ENCODE measurements at regions not wholly inside any gene's neighbourhood (a gene's known extent, or its start where the extent isn't known, plus 50 kb on each side); places are given as distances from the start of the nearest gene placed in this dataset.

DNA sequence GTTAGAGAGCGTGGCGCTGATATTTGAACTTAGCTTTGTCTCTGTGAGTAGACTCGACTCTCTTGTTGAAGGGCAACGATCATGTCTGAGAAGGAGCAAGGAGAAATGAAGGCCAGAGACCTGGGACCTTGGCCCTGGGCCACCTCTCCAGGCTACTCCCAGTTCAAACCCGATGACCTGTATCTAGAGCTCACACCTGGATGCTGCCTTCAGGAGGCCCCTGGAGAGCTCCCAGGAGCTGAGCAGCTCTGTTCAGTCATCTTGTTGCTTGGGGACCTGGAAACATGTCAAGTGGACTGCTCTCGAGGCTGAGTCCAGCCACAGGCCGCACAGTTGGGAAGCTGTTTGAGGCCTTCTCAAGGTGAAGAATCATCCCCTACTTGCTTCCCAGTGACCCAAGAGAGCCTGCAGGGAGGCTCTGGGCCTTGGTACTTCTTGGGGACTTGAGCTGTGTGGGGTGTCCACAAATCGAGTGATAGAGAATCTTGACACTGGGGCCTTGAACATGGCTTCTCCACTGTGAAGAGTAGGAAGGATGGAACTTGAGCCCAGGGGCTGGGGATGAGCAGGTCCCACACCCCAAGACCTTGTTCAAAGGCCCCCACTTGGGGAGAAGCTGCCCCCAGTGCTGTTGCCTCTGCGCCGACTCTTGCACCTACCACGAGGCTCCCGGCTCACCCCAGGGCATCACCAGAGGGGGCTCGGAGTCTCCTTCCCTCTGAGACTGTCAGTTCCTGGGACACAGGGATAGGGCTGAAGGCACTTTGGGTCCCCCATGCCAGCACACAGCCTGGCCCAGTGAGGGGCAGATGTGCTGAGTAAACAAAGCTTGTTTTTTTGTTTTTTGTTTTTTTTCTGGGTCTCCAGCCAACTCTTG lies 112.1 kb downstream of the IRX5 start:
- DNase-seq = no peak

DNA sequence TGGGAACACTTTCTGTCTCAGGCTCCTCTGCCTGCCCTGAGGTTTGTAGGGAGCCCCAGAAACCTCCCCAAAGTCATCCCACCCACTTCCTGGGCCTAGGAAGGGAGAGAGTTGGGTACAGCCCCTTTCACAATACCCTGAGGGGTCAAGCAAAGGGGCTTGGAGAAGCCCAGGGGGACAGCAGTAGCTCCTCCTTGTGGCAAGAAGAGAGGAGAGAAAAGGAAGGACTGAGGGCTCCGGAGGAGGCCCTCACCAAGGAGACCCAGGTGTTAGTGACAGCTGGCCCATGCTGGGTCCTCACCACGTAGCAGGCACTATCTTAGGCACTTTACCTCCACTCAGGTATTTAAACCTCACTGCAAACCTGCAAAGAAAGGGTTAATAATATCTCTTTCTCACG lies 112.8 kb downstream of the IRX5 start:
- no peak for DNase-seq

DNA sequence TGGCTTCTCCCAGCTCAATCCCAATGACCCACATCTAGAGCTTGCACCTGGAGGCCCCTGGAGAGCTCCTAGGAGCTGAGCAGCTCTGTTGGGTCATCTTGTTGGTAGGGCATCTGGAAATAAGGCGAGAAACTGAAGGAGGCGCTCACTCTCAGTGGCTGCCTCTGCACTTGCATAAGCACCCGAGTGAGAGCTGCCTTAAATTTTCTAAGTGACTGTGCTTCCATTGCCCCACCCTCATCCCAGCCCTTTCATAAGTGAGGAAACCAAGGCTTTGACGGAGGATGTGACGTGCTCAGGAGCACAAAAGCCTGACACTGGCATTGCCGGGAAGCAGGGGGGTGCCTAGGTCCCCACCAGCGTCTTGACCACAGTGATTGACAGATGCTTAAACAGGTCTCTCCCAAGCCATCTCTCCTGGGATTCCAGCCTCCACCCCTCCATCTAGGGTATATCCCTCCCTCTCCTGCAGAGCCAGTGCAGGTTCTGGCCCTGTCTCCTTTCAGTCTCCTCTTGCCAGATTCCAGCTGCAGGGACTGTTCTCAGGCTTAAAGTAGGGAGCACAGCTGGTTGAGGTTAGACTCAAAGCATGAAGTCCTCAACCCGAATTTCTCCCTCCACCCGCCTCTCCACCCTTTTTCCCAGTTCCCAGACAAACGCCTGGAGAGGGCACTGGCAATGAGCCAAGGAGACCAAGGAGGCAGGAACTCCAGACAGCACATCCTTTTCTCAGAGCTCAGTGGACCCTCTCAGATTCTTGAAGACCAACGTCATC lies 113.7 kb downstream of the IRX5 start:
- no peak for DNase-seq

DNA sequence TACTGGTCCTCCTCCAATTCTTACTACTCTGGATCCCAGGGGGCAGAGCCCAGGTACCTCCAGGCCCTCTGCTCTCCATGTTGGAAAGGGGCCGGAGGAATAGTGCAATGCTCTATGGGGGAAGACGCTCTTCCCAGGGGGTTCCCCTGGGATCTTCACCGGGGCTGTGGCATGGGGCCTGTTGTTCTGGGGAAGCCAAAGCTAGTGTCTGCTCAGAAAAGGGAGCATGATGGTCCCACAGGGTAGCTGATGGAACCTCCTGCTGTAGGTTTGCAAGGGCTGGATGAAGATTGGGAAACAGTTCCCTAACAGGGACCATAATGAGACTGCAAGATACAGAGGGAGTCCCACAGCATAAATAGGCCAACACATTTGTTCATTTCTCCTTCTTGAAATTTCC lies 114.7 kb downstream of the IRX5 start:
- no peak for DNase-seq

DNA sequence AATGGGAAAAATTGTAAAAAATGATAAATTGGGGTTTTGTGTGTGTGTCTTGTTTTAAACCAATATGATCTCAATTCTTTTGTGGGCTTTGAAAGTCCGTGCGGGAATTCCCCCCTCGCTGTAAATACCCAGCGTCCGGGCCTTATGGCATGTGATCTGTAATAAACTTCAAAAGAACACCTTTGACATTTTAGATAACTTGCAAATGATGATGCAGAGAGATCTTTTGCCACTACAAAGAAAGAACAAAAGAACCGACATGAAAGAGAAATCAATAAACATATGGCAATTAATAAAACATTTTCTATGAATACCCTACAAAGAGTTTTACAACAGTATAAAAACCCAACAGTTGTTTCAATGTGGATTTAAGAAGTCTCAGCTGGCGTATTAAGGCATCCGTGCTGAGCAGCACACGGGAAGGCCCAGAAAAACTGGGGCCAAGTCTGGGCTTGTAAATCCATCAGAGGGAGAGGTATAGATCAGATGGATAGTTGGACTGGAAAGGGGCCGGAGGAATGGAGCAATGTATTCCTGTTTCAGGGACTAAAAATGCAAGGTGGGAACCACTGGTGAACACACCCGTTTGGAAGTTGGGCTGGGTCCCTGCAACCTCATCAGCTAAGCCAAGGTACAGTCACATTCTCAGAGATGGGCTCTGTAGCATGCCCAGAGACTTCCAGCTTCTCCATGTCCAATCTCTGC lies 115.2 kb downstream of the IRX5 start:
- no peak for DNase-seq

DNA sequence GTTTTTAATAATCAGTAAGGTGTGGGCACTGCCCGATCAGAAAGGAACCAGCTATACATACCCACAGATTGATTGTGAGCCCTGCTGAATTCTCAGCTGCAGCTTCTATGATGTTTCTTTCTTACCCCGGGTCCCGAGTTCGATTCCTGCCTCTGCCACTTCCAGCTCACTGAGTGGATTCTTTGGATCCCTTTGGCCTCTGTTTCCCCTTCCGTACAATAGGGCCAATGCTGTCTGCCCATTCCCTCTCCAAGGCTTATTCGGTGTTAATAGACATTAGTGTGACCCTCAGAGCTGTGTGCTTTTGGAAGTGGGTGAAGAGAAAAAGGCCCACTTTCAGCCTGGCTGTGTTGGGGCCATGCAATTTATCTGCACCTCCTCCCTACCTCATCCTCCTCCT lies 115.8 kb downstream of the IRX5 start:
- DNase-seq = no peak

DNA sequence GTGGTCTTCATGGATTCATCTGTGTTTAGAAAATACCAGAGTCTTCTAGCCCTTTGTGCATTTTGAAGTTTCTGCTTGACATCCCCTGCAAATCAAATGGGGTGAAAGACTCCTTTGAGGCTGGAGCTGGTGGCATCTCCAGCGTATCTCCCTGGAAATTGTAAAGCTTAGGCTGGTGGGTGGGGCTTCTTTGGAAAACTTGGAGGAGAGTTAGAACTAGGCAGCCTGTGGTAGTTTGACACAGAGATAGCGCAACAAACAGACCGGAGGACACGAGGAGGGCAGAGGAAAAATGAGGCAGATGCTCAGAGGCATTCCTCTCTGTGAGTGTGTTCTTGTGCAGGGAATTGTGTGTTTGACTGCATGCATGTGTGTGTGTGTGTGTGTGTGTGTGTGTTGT lies 116.3 kb downstream of the IRX5 start:
- no peak for DNase-seq

DNA sequence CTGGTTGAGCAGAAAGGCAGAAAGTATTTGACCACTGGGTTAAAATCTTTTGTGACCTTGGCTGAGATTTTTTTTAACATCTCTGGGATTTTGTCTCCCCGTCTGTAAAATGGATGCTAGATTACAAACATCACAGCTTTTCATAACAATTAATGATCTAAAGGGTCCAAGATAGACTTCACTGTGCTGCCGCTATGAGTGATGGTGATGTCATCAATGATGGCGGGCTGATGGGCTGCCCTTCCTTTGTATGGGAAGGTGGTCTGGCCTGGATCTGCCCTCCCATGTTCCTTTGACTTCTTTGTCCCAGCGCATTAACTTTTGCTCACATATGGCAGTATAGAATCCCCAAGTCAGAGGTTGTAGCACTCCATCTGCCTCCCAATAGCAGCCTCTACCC lies 116.7 kb downstream of the IRX5 start:
- DNase-seq = no peak

DNA sequence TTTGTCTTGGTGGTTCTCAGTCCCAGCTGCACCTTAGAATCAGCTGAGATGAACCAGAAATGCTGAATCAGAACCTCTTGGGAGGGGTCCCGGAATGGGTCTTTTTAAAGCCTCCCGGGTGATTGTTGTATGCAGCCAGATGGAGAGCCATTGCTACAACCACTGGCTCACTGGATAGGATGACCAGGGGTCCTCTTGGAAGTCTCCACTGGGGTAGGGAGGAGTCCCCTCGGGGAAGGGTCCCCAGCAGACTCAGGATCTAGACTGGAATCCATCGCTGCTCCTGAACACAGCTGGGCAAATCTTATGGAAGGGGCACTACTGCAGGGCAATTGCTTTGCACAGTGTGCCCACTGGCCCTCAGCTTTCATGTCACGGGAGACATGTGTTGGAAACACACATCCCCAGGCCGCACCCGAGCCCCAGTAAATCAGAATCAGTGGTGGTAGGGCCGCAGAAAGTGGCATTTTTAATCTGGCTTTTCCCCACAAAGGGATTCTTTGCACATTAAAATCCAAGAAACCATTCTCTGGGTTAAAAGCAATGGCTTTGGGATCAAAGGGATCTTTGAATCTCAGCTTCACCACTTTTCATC lies 117.3 kb downstream of the IRX5 start:
- no peak for DNase-seq

DNA sequence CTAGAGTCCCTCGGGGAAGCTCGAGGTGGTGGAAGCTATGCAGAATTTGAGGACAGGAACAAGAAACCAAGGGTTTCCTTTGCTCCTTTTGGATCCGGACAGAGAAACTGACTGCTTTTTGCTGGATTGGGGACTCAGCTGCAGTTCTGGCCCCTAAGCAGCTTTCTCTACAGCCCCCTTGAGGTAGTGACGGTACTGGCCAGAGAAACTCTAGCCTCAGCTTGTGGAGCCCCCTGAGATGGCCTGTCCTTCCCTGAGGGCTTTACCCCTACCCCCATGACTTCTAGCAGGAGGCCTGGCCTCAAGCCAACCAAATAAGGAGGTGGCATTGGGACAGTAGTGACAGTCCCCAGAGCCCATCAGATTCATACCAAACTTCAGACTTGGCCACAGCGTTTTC lies 118.1 kb downstream of the IRX5 start:
- no peak for DNase-seq

DNA sequence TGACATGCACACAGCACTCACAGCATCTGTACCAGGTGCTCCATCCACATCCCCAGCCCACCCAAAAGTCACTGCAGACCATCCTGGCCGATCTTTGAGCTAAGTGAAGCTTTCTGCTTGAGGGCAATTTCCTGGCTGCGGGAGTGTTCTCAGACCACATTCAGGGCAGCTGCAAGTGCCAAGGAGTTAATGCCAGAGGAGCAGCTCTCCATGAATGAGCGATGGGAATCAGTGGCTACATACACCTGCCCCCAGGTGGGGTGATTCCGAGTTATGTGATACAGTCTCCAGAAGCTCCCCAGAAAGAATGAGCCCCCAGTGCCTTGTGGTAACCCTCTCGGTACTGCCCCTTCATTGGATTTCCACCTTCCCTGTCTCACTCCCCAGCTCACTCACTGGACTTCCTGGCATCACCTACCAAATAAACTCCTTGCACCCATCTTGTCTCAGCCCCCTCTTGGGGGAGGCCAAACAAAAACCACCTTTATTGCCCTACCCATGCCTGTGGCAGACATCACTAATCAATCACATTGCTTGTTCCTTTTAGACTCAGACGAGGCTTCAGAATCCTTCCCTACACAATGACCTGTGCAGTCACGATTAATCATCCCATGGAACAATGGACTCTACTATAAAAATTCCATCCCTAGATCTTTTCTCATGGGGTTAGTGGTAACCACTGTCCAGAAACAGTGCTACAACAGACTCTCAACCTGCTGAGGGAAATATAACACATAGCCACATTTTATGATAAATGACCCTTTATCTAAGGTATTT lies 121.1 kb downstream of the IRX5 start:
- no peak for DNase-seq

DNA sequence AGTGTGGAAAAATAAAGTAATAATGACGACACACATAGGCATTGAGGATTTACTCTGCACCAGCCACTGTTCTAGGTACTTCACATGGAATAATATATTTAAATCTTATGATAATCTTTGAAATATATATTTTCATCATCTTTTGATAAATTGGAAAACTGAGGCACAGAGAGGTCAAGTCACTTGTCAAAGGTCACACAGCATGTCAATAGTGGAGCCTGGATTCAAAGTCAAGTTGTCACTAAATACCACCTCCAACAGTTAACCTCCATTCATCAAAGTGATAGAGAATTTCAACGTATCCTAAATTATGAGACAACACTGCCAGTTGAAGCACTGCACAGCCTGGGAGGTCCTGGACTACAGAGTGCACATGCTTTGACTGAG lies 121.7 kb downstream of the IRX5 start:
- no peak for DNase-seq

DNA sequence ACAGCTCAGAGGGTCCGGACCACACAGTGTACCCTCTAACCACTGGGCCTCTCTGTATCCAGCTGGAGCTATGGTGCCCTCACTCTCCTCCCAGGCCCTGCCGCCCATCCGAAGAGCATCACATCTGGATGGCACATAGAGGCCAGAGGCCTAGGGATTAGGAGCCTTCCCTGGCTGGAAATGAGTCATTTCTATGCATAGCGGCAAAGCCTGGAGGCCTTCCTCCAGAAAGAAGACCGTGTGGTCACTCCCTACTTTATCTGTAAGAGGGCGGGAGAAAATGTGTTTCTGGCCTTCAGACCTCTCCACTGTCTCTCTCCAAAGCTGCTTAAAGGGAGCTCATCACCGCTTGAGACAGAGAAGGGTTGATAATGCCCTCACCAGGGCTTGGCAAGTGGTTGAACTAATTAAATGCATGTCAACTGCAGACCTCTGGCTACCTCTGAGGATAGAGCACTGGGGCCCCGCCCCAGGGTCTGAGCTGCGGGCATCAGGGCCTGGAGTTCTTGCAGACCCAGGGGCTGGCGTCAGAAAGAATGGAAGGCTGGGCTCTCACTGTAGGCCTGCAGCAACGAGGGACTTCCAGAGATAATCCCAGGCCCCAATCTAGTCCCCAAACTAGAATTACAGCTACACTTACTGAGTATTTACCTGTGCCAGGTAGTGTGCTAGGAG lies 122.2 kb downstream of the IRX5 start:
- DNase-seq = no peak

DNA sequence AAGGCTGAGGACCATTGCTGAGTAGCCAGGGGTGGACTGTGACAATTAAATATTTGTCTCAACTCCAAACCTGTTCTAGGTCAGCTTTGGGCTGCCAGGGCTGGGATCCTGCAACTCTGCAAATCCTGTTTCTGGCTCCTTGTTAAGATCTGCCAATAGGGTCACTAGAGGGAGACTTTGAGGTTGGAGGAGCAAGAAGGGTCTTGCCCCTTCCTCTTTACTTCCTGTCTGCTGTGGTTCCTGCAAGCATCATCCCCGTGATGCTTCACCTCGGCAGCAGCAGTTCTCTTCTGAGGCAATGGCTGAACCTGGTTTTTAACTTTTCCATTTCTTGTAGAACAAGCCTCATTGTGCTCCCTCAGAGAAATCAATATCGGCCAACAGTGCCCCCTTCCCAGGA lies 124.6 kb downstream of the IRX5 start:
- DNase-seq = no peak

DNA sequence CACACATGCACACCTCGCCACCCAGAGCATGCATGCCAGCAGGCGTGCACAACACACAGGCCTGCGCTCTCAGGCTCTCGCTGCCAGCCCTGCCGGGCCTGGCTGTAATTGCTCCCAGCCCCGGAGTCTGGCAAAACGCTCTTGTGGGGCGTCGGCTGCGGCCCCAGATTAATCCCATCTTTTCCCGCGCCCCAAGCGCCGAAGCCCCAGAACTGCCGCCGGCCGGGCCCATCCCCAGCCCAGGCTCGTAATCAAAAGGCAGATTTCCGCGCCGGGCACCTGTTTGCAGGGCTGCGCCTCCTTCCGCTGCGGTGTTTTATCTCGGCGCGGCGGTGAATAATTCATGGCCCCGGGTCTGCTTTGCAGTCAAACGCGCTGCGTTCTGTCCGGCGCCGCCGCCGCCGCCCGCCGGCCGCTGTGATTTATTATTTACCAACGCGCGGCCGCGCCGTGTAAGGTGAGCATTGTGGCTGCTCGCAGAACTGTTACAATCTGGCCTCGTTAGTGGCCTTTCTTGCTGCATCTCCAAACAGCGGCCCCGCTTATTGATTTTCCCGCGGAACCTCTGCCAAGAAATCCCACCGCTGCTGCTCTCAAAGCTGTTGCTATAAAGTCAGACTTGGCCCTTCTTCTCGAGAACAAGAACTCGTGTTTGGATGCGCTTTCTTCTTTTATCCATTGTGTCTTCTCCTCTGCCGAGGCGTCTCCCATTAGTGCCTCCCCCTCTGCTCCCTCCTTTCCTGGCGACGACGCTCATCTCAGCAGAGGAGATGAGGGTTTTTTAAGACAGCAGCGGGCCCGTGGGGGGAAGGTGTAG lies 126.1 kb downstream of the IRX5 start:
- no peak for DNase-seq

DNA sequence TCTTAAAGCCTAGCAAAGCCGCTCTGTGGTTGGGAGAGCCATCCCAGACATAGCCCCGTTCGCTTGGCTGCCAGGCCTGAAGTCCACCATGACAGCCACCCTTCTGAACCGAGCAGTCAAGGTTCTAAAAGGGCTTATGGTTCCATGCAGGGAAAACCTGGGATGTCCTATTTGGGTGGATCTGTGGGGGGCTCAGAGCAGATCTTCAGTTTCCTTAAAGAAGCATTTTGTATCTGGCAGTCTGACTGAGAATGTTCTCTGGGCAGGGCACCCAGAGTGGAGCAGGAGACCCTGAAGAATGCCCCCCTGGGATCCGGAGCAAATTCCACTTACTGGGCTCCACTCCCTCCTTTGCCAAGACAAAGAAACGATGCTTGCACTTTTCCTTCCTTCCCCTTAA lies 127.2 kb downstream of the IRX5 start:
- no peak for DNase-seq

DNA sequence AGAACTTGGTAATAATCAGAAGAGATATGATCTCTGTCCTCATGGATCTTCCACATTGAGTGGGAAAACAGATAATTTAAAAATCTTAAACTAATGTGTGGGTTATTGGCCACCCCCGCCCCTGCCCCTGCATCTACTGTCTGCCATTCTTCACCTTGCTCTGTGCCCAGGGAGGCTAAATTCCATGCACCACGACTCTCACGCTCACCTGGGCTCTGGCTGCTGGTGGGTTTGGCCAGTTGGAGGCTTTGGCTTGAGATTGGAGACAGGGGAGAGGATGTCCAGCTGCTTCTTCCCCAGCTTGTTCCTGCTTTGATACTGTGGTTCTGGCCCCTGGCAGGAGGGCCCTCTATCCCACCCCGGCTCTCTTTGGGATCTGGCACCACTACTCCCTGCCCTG lies 127.9 kb downstream of the IRX5 start:
- DNase-seq = no peak

DNA sequence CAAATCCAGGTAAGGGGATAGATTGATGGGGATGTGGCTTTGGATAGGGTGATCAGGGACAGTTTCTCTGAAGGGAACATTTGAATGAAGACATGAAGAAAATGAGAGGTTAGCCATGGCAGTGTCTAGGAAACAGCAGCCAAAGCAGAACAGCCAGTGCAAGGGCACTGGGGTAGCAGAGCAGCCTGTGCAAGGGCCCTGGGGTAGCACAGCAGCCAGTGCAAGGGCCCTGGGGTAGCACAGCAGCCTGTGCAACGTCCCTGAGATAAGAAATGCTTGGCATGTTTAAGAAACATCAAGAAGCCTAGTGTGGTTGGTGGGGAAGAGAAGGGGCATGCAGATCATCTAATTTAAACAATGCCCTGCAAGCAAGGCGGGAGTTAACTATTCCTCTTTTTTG lies 128.5 kb downstream of the IRX5 start:
- no peak for DNase-seq

DNA sequence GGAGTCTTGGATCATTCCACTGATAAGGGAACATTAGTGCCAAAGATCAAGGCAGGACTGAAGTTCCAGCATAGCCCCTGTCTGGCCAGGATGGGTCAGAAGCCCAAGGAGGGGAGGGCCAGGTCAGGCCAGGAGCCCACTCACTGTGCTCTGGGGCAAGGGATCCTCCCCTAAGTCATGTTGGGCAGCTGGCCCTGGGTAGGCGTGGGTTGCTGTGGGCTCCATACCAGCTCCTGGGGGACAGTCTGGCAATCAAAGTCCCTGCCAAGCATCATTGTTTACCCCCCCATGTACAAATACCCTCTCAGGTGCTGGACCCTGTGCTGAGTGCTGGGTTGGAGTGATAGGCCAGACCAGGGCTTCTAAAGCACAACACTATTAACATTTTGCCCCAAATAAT lies 130.5 kb downstream of the IRX5 start:
- no peak for DNase-seq

DNA sequence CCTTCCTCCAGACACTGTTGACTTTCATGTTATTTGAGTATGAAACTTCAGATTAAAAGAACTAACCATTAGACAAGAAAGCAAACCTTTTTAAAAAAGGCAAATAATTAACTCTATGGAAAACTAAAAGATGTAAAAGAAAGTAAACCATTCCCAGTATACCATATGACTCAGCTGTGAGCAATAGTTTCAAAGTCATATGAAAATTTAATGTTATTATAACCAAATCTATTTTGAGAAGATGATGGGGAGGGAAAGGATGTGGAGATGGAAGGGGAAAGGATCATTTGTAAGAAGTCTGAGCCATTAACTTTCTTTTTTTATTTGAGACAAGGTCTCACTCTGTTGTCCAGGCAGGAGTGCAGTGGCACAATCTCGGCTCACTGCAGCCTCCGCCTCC lies 131.8 kb downstream of the IRX5 start:
- DNase-seq = no peak

DNA sequence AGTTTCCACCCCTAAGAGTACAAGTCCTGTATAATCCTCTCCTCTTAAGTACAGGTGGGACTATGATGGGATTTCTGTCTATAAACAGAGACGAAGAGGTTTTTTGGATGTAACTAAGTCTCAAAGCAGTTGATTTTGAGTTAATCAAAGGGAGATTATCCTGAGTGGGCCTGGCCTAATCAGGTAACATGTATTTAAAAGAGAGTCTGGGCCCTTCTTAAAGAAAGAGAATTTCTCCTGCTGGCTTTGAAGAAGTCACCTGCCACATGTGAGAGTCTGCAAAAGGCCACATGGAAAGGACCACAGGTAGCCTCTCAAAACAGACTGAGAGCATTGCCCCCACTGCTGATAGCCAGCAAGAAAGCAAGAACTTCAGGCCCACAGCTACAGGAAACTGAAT lies 142.3 kb downstream of the IRX5 start:
- DNase-seq = no peak

Measured in occipital lobe (tissue), 1 donor.